IPS-11a (cell line): ENCODE measurements at regions not wholly inside any gene's neighbourhood (a gene's known extent, or its start where the extent isn't known, plus 50 kb on each side); places are given as distances from the start of the nearest gene placed in this dataset.
A peak's percentile ranks its signal among the peaks of the same experiment; 100 is the strongest.

ENCODE experiments used
- H3K4me3 ChIP-seq: one replicate; pipeline ENCODE4 v1.5.1; 2013; ENCODE audit warnings: low read depth, low read length, control low read depth

GRCh38 chr16:85544016-85544415 is 69.1 kb upstream of the GSE1 start:
- no peak overlapping the region for H3K4me3 ChIP-seq

- no peak overlapping the region for H3K4me3 ChIP-seq
Observed at GRCh38 chr16:85544668-85545067, 68.5 kb upstream of the GSE1 start.

GRCh38 chr16:85545227-85545818 is 67.8 kb upstream of the GSE1 start:
- no peak overlapping the region for H3K4me3 ChIP-seq

- no peak overlapping the region for H3K4me3 ChIP-seq
Observed at GRCh38 chr16:85546585-85547447, 66.3 kb upstream of the GSE1 start.

- H3K4me3 ChIP-seq: no peak overlapping the region
Observed at GRCh38 chr16:85548375-85548774, 64.7 kb upstream of the GSE1 start.

- no peak overlapping the region for H3K4me3 ChIP-seq
Observed at GRCh38 chr16:85549766-85550421, 63.2 kb upstream of the GSE1 start.

- no peak overlapping the region for H3K4me3 ChIP-seq
Observed at GRCh38 chr16:85550422-85550864, 62.7 kb upstream of the GSE1 start.

- no peak overlapping the region for H3K4me3 ChIP-seq
Observed at GRCh38 chr16:85550953-85551924, 61.9 kb upstream of the GSE1 start.

GRCh38 chr16:85552980-85553435 is 60.1 kb upstream of the GSE1 start:
- H3K4me3 ChIP-seq: no peak overlapping the region

- peak overlapping the region; percentile 57 for H3K4me3 ChIP-seq
Observed at GRCh38 chr16:85553436-85554113, 59.5 kb upstream of the GSE1 start.

GRCh38 chr16:85554114-85554888 is 58.8 kb upstream of the GSE1 start:
- peak overlapping the region; percentile 61 for H3K4me3 ChIP-seq

GRCh38 chr16:85554889-85555718 is 58.0 kb upstream of the GSE1 start:
- H3K4me3 ChIP-seq: peak overlapping the region; percentile 64

- peak overlapping the region; percentile 64 for H3K4me3 ChIP-seq
Observed at GRCh38 chr16:85555719-85556455, 57.2 kb upstream of the GSE1 start.

- peak overlapping the region; percentile 64 for H3K4me3 ChIP-seq
Observed at GRCh38 chr16:85556456-85557082, 56.6 kb upstream of the GSE1 start.

GRCh38 chr16:85557083-85557970 is 55.8 kb upstream of the GSE1 start:
- peak overlapping the region; percentile 63 for H3K4me3 ChIP-seq

GRCh38 chr16:85557971-85558657 is 55.0 kb upstream of the GSE1 start:
- peak overlapping the region; percentile 63 for H3K4me3 ChIP-seq
